OCI-LY1 (cell line): ENCODE measurements at regions not wholly inside any gene's neighbourhood (a gene's known extent, or its start where the extent isn't known, plus 50 kb on each side); places are given as distances from the start of the nearest gene placed in this dataset.

Experiments
- H2AFZ ChIP-seq: fragments of 200-600 bp; sonication (generic), shearing (Covaris generic); 2 replicates; pipeline ENCODE4 v1.6.0; 2014; ENCODE audit warnings: antibody characterized with exemption, mild to moderate bottlenecking, low read length
- H3F3A ChIP-seq: fragments of 200-600 bp; sonication (generic), shearing (Covaris generic); 2 replicates; pipeline ENCODE4 v1.6.0; 2014; ENCODE audit warnings: mild to moderate bottlenecking, antibody characterized with exemption, low read length, moderate library complexity; ENCODE audit not compliant: insufficient read depth
- H3K27ac ChIP-seq: fragments of 200-600 bp; sonication (generic); 2 replicates; pipeline ENCODE4 v1.5.1; 2014; ENCODE audit warnings: low read length, mixed run types, mild to moderate bottlenecking, low read depth; ENCODE audit not compliant: poor library complexity, severe bottlenecking
- H3K27me3 ChIP-seq: fragments of 200-600 bp; sonication (generic); 2 replicates; pipeline ENCODE4 v1.6.0; 2014; ENCODE audit warnings: antibody characterized with exemption, mild to moderate bottlenecking, low read length, moderate library complexity; ENCODE audit not compliant: insufficient read depth
- H3K36me3 ChIP-seq: fragments of 200-600 bp; sonication (generic); 2 replicates; pipeline ENCODE4 v1.6.1; 2014; ENCODE audit warnings: mild to moderate bottlenecking, antibody characterized with exemption, low read length, moderate library complexity, mixed read lengths; ENCODE audit not compliant: insufficient read depth
- H3K4me1 ChIP-seq: fragments of 200-600 bp; sonication (generic); 2 replicates; pipeline ENCODE4 v1.5.1; 2014; ENCODE audit warnings: mild to moderate bottlenecking, low read length, moderate library complexity; ENCODE audit not compliant: insufficient read depth, severe bottlenecking
- H3K4me2 ChIP-seq: fragments of 200-600 bp; sonication (generic), shearing (Covaris generic); 2 replicates; pipeline ENCODE4 v1.6.1; 2014; ENCODE audit warnings: low read length
- H3K4me3 ChIP-seq: fragments of 200-600 bp; sonication (generic); 2 replicates; pipeline ENCODE4 v1.5.1; 2014; ENCODE audit warnings: low read length, low read depth, mild to moderate bottlenecking, mixed read lengths; ENCODE audit not compliant: poor library complexity, severe bottlenecking
- H3K79me2 ChIP-seq: fragments of 200-600 bp; shearing (Covaris generic); 2 replicates; pipeline ENCODE4 v1.6.1; 2016; ENCODE audit warnings: mixed run types, low read length, mixed read lengths; ENCODE audit not compliant: insufficient read depth
- H3K9ac ChIP-seq: fragments of 200-600 bp; sonication (generic), shearing (Covaris generic); 2 replicates; pipeline ENCODE4 v1.6.1; 2014; ENCODE audit warnings: mild to moderate bottlenecking, low read length, mixed read lengths
- H3K9me2 ChIP-seq: fragments of 200-600 bp; sonication (generic), shearing (Covaris generic); 2 replicates; pipeline ENCODE4 v1.6.1; 2014; ENCODE audit warnings: low read depth, mild to moderate bottlenecking, low read length, mixed read lengths
- H3K9me3 ChIP-seq: fragments of 200-600 bp; shearing (Covaris generic); 2 replicates; pipeline ENCODE4 v1.6.1; 2014; ENCODE audit warnings: low read length, mixed read lengths
- H4K20me1 ChIP-seq: fragments of 200-600 bp; sonication (generic), shearing (Covaris generic); 2 replicates; pipeline ENCODE4 v1.6.0; 2016; ENCODE audit warnings: mild to moderate bottlenecking, low read length; ENCODE audit not compliant: insufficient read depth
- CTCF ChIP-seq: fragments of 200-600 bp; sonication (generic), shearing (Covaris generic); IDR thresholded peaks from 2 replicates; pipeline ENCODE4 v1.5.1; 2017; ENCODE audit warnings: mild to moderate bottlenecking, antibody characterized with exemption, low read length, moderate library complexity, mixed read lengths
- EZH2 ChIP-seq: fragments of 200-600 bp; sonication (generic), shearing (Covaris generic); IDR thresholded peaks from 2 replicates; pipeline ENCODE4 v1.8.0; 2017; ENCODE audit warnings: borderline replicate concordance, mixed run types, mild to moderate bottlenecking, antibody characterized with exemption, low read length, moderate library complexity, mixed read lengths

DNA sequence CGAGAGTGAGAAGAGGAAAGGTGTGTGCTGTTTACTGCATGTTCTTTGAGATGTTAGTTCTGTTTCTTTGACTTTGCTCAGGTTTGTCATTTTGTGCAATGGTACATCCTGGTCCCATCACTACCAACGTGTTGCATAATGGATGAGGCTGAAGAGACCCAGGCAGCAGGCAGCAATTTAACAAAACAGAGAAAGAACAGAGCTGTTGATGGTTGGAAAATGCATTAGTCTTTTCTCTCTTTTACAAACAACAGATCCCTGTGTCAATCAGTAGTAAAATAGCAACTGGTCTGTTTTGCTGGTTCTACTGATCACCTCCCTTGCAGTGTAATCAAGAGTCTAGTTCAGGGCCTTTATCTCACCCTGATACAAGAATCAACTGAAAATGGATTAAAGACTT, 64.8 kb upstream of the LIMCH1 start:
- H3K4me1 ChIP-seq: no peaks in the 10 kb centered on the region
- no peak overlapping the region for H3K4me3 ChIP-seq
- no peak overlapping the region for H3K9ac ChIP-seq
- no peaks in the 10 kb centered on the region for H3K79me2 ChIP-seq
- H3K9me2 ChIP-seq: no peaks in the 10 kb centered on the region
- TF ChIP-seq EZH2 (no peak), CTCF (no peak)
- no peak overlapping the region for H3K4me2 ChIP-seq
- H4K20me1 ChIP-seq: no peaks in the 10 kb centered on the region
- no peaks in the 10 kb centered on the region for H3K9me3 ChIP-seq
- H3K27ac ChIP-seq: no peak overlapping the region
- no peak overlapping the region for H2AFZ ChIP-seq
- H3F3A ChIP-seq: no peaks in the 10 kb centered on the region
- no peaks in the 10 kb centered on the region for H3K36me3 ChIP-seq
- H3K27me3 ChIP-seq: no peaks in the 10 kb centered on the region

DNA sequence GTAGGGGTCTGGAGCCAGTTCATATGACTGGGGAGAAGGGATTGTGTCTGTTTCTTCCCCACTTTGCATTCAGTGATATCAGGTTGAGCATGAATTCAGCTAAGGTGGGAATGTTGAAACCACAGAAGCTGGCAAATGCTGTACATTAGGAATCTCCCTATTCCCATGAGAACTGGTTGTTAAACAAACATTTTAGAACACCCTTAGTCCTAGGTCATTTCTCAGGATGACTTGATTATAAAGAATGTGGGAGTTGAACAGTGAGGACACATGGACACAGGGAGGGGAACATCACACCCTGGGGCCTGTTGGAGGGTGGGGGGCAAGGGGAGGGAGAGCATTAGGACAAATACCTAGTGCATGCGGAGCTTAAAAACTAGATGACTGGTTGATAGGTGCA, 62.6 kb upstream of the LIMCH1 start:
- H3K79me2 ChIP-seq: no peaks in the 10 kb centered on the region

GRCh38 chr4:41476310-41476885, 61.6 kb upstream of the LIMCH1 start:
- no peaks in the 10 kb centered on the region for H3K27me3 ChIP-seq
- no peaks in the 10 kb centered on the region for H3K36me3 ChIP-seq
- no peaks in the 10 kb centered on the region for H3K79me2 ChIP-seq
- H3K4me3 ChIP-seq: no peak overlapping the region
- H3K9me3 ChIP-seq: no peaks in the 10 kb centered on the region
- no peak overlapping the region for H3K27ac ChIP-seq
- no peaks in the 10 kb centered on the region for H4K20me1 ChIP-seq
- no peak overlapping the region for H3K9ac ChIP-seq
- H3K9me2 ChIP-seq: no peaks in the 10 kb centered on the region
- no peak overlapping the region for H3K4me2 ChIP-seq
- no peak overlapping the region for H2AFZ ChIP-seq
- TF ChIP-seq CTCF (no peak), EZH2 (no peak)
- H3K4me1 ChIP-seq: no peaks in the 10 kb centered on the region
- H3F3A ChIP-seq: no peaks in the 10 kb centered on the region

More for the DNA sequence above, 62.6 kb upstream of the LIMCH1 start:
- Histone ChIP-seq H3K4me3 (no peak overlapping the region), H3K36me3 (no peaks in the 10 kb centered on the region), H3K9ac (no peak overlapping the region), H3K27ac (no peak overlapping the region), H3K9me3 (no peaks in the 10 kb centered on the region), H3F3A (no peaks in the 10 kb centered on the region), H3K4me1 (no peaks in the 10 kb centered on the region), H3K4me2 (no peak overlapping the region), H2AFZ (no peak overlapping the region), H3K27me3 (no peaks in the 10 kb centered on the region), H3K9me2 (no peaks in the 10 kb centered on the region), H4K20me1 (no peaks in the 10 kb centered on the region)
- TF ChIP-seq CTCF: no peak
- no peak for TF ChIP-seq EZH2
